ENCODE measurements at regions not wholly inside any gene's neighbourhood (a gene's known extent, or its start where the extent isn't known, plus 50 kb on each side); places are given as distances from the start of the nearest gene placed in this dataset.

GRCh38 chr2:193480187-193480586 lies 1285.5 kb upstream of the TMEFF2 start:
- Histone ChIP-seq H2AFZ (ENCODE audit: low read length) (no peak overlapping the region), H3K9me3 (ENCODE audit: low read depth, low read length) (no peaks in the 10 kb centered on the region)
- DNase-seq (ENCODE audit: insufficient read length, low spot score, missing footprints): no peak

DNA sequence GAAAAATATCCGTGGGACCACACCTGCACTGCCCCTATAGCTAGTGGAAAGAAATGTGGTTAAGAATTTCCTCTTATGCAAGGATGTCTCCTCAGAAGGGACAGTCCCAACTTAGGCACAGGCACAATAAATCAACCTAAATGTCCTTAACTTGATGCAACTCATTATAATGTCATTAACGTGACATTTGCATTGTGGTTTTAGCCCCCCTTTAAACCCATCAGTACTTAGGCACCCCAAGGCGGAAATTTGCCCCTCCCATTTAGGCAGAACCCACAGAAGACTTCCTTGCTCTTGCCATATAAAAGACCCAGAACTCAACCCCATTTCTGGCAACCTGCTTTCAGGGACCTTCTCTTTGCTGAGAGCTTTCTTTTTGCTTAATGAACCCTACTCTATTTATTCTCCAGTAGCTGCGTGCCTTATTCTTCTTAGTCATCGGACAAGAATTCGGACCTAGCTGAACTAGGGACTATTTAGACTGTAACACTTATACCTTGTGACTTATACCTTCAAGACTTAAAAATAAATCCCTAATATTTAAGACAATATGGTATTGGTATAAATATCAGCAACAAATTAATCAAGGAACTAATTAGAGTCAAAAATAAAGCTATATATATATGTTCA lies 1281.6 kb upstream of the TMEFF2 start:
- no peaks in the 10 kb centered on the region for H3K4me1 ChIP-seq (ENCODE audit: insufficient read depth, low read length)
- no peaks in the 10 kb centered on the region for H3K79me2 ChIP-seq (ENCODE audit: insufficient read depth, low read length)
- no peaks in the 10 kb centered on the region for H3K36me3 ChIP-seq (ENCODE audit: insufficient read depth, low read length)
- no peak overlapping the region for H3K4me3 ChIP-seq (ENCODE audit: insufficient read depth, low read length)
- no peaks in the 10 kb centered on the region for H3K9me3 ChIP-seq (ENCODE audit: low read depth, low read length)
- H4K20me1 ChIP-seq (ENCODE audit: insufficient read depth, low read length): no peaks in the 10 kb centered on the region
- no peak overlapping the region for H2AFZ ChIP-seq (ENCODE audit: low read length)
- TF ChIP-seq, protein P1, sequence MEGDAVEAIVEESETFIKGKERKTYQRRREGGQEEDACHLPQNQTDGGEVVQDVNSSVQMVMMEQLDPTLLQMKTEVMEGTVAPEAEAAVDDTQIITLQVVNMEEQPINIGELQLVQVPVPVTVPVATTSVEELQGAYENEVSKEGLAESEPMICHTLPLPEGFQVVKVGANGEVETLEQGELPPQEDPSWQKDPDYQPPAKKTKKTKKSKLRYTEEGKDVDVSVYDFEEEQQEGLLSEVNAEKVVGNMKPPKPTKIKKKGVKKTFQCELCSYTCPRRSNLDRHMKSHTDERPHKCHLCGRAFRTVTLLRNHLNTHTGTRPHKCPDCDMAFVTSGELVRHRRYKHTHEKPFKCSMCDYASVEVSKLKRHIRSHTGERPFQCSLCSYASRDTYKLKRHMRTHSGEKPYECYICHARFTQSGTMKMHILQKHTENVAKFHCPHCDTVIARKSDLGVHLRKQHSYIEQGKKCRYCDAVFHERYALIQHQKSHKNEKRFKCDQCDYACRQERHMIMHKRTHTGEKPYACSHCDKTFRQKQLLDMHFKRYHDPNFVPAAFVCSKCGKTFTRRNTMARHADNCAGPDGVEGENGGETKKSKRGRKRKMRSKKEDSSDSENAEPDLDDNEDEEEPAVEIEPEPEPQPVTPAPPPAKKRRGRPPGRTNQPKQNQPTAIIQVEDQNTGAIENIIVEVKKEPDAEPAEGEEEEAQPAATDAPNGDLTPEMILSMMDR (IDR thresholded peaks at IDR 0.05; ENCODE audit: extremely low read depth, low read depth, low read length): no peak
- no peak overlapping the region for H3K4me2 ChIP-seq (ENCODE audit: insufficient read depth, low read length)
- no peaks in the 10 kb centered on the region for H3K27me3 ChIP-seq (ENCODE audit: insufficient read depth, low read length)
- no peak for DNase-seq (ENCODE audit: insufficient read length, low spot score, missing footprints)
- H3K27ac ChIP-seq (ENCODE audit: low read depth, low read length): no peak overlapping the region

More at GRCh38 chr2:193480187-193480586, 1285.5 kb upstream of the TMEFF2 start:
- no peak overlapping the region for H3K4me2 ChIP-seq (ENCODE audit: insufficient read depth, low read length)
- H4K20me1 ChIP-seq (ENCODE audit: insufficient read depth, low read length): no peaks in the 10 kb centered on the region
- no peaks in the 10 kb centered on the region for H3K27me3 ChIP-seq (ENCODE audit: insufficient read depth, low read length)
- H3K79me2 ChIP-seq (ENCODE audit: insufficient read depth, low read length): no peaks in the 10 kb centered on the region
- H3K36me3 ChIP-seq (ENCODE audit: insufficient read depth, low read length): no peaks in the 10 kb centered on the region
- H3K4me1 ChIP-seq (ENCODE audit: insufficient read depth, low read length): no peaks in the 10 kb centered on the region
- H3K4me3 ChIP-seq (ENCODE audit: insufficient read depth, low read length): no peak overlapping the region
- H3K27ac ChIP-seq (ENCODE audit: low read depth, low read length): no peak overlapping the region
- TF ChIP-seq, protein P1 (IDR thresholded peaks at IDR 0.05; ENCODE audit: extremely low read depth, low read depth, low read length): no peak

DNA sequence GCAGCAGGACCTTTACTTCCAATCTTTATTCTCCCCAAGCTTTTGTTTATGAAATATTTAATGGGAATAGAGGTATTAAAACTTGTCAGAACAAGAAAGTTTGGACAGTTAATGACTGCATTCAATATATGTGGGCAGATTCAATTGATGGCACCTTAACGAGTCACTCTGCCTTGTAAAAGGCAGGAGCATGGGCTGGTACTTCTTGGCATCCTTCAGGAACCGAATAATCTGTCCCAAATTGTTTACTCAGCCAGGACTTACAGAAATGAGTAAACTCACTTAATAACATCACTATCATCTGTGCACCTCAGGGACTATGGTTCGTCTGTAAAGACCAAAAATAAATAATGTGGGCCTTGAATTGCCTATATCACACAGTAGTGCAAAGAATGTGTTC lies 1280.3 kb upstream of the TMEFF2 start:
- Histone ChIP-seq H3K9me3 (ENCODE audit: low read depth, low read length) (no peaks in the 10 kb centered on the region), H3K79me2 (ENCODE audit: insufficient read depth, low read length) (no peaks in the 10 kb centered on the region), H3K4me2 (ENCODE audit: insufficient read depth, low read length) (no peak overlapping the region), H3K27ac (ENCODE audit: low read depth, low read length) (no peak overlapping the region), H2AFZ (ENCODE audit: low read length) (no peak overlapping the region), H3K4me1 (ENCODE audit: insufficient read depth, low read length) (no peaks in the 10 kb centered on the region), H4K20me1 (ENCODE audit: insufficient read depth, low read length) (no peaks in the 10 kb centered on the region), H3K4me3 (ENCODE audit: insufficient read depth, low read length) (no peak overlapping the region), H3K36me3 (ENCODE audit: insufficient read depth, low read length) (no peaks in the 10 kb centered on the region), H3K27me3 (ENCODE audit: insufficient read depth, low read length) (no peaks in the 10 kb centered on the region)
- TF ChIP-seq, protein P1 (IDR thresholded peaks at IDR 0.05; ENCODE audit: extremely low read depth, low read depth, low read length): no peak
- no peak for DNase-seq (ENCODE audit: insufficient read length, low spot score, missing footprints)

DNA sequence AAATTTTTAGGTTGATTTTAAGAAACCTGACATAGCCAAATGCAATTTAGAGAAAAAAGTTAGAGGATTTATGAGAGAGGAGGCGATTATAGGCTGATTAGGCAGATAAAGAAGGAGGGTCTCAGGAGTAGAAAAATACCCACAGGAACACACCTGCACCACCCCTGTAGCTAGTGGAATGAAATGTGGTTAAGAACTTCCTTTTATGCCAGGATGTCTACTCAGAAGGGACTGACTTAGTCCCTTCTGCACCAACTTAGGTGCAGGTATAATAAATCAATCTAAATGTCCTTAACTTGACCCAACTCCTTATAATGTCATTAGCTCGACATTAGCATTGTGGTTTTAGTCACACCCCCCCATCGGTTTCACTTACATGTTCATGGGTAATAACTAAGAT lies 1274.5 kb upstream of the TMEFF2 start:
- TF ChIP-seq, protein P1 (IDR thresholded peaks at IDR 0.05; ENCODE audit: extremely low read depth, low read depth, low read length): no peak
- no peaks in the 10 kb centered on the region for H3K4me1 ChIP-seq (ENCODE audit: insufficient read depth, low read length)
- no peak overlapping the region for H3K4me2 ChIP-seq (ENCODE audit: insufficient read depth, low read length)
- no peak overlapping the region for H3K27ac ChIP-seq (ENCODE audit: low read depth, low read length)
- no peaks in the 10 kb centered on the region for H3K79me2 ChIP-seq (ENCODE audit: insufficient read depth, low read length)
- DNase-seq (ENCODE audit: insufficient read length, low spot score, missing footprints): no peak
- H3K4me3 ChIP-seq (ENCODE audit: insufficient read depth, low read length): no peak overlapping the region
- H3K36me3 ChIP-seq (ENCODE audit: insufficient read depth, low read length): no peaks in the 10 kb centered on the region
- no peaks in the 10 kb centered on the region for H3K27me3 ChIP-seq (ENCODE audit: insufficient read depth, low read length)
- no peak overlapping the region for H2AFZ ChIP-seq (ENCODE audit: low read length)
- no peaks in the 10 kb centered on the region for H4K20me1 ChIP-seq (ENCODE audit: insufficient read depth, low read length)
- no peaks in the 10 kb centered on the region for H3K9me3 ChIP-seq (ENCODE audit: low read depth, low read length)

Data from osteoblast (primary cell).